ENCODE measurements at regions not wholly inside any gene's neighbourhood (a gene's known extent, or its start where the extent isn't known, plus 50 kb on each side); places are given as distances from the start of the nearest gene placed in this dataset.

GRCh38 chr1:55575571-55576279, 360.6 kb upstream of the USP24 start:
- no peak for DNase-seq (ENCODE audit: low read depth)

GRCh38 chr1:55574691-55575225, 359.6 kb upstream of the USP24 start:
- DNase-seq (ENCODE audit: low read depth), result no peak

- DNase-seq (ENCODE audit: low read depth), result peak; percentile 47
Observed at GRCh38 chr1:55572878-55573734, 357.9 kb upstream of the USP24 start.

GRCh38 chr1:55571767-55572166, 356.6 kb upstream of the USP24 start:
- DNase-seq (ENCODE audit: low read depth), result no peak

GRCh38 chr1:55569417-55569816, 354.3 kb upstream of the USP24 start:
- no peak for DNase-seq (ENCODE audit: low read depth)

GRCh38 chr1:55568732-55569131, 353.6 kb upstream of the USP24 start:
- DNase-seq (ENCODE audit: low read depth), result no peak

GRCh38 chr1:55560266-55560665, 345.1 kb upstream of the USP24 start:
- DNase-seq (ENCODE audit: low read depth), result no peak

GRCh38 chr1:55559842-55560241, 344.7 kb upstream of the USP24 start:
- DNase-seq (ENCODE audit: low read depth), result no peak

GRCh38 chr1:55559161-55559611, 344.0 kb upstream of the USP24 start:
- DNase-seq (ENCODE audit: low read depth), result no peak

GRCh38 chr1:55558515-55558914, 343.4 kb upstream of the USP24 start:
- DNase-seq (ENCODE audit: low read depth), result no peak

GRCh38 chr1:55555956-55556725, 341.0 kb upstream of the USP24 start:
- DNase-seq (ENCODE audit: low read depth), result no peak

GRCh38 chr1:55554611-55555010, 339.4 kb upstream of the USP24 start:
- DNase-seq (ENCODE audit: low read depth), result no peak

- DNase-seq (ENCODE audit: low read depth), result no peak
Observed at GRCh38 chr1:55552636-55553035, 337.5 kb upstream of the USP24 start.

- no peak for DNase-seq (ENCODE audit: low read depth)
Observed at GRCh38 chr1:55547405-55547804, 332.2 kb upstream of the USP24 start.

- no peak for DNase-seq (ENCODE audit: low read depth)
Observed at GRCh38 chr1:55546553-55546952, 331.4 kb upstream of the USP24 start.

GRCh38 chr1:55544826-55545225, 329.7 kb upstream of the USP24 start:
- DNase-seq (ENCODE audit: low read depth), result no peak

GRCh38 chr1:55542901-55543504, 327.8 kb upstream of the USP24 start:
- peak; percentile 26 for DNase-seq (ENCODE audit: low read depth)

- no peak for DNase-seq (ENCODE audit: low read depth)
Observed at GRCh38 chr1:55541296-55541695, 326.1 kb upstream of the USP24 start.

- DNase-seq (ENCODE audit: low read depth), result no peak
Observed at GRCh38 chr1:55539652-55540512, 324.7 kb upstream of the USP24 start.

GRCh38 chr1:55538428-55538827, 323.3 kb upstream of the USP24 start:
- DNase-seq (ENCODE audit: low read depth), result no peak

- no peak for DNase-seq (ENCODE audit: low read depth)
Observed at GRCh38 chr1:55536545-55536865, 321.3 kb upstream of the USP24 start.

Measured in non-pigmented ciliary epithelial cell (primary cell).